SKM-1 (cell line): ENCODE measurements at regions not wholly inside any gene's neighbourhood (a gene's known extent, or its start where the extent isn't known, plus 50 kb on each side); places are given as distances from the start of the nearest gene placed in this dataset.

ENCODE experiments used
- DNase-seq: peaks from one replicate; lab custom pipeline; 2025; ENCODE audit not compliant: unreplicated experiment; lab: John Stamatoyannopoulos, UW

GRCh38 chr14:40944521-40944920 lies 662.2 kb upstream of the LRFN5 start:
- DNase-seq: no peak

- no peak for DNase-seq
These were observed 669.8 kb upstream of the LRFN5 start for GRCh38 chr14:40936861-40937260.

GRCh38 chr14:40920380-40920779 lies 686.3 kb upstream of the LRFN5 start:
- no peak for DNase-seq

- no peak for DNase-seq
These were observed 695.5 kb upstream of the LRFN5 start for GRCh38 chr14:40911141-40911540.

GRCh38 chr14:40909906-40910305 lies 696.8 kb upstream of the LRFN5 start:
- DNase-seq: no peak

- no peak for DNase-seq
These were observed 703.0 kb upstream of the LRFN5 start for GRCh38 chr14:40903709-40904108.

GRCh38 chr14:40899435-40899834 lies 707.2 kb upstream of the LRFN5 start:
- no peak for DNase-seq

- DNase-seq: no peak
These were observed 711.8 kb upstream of the LRFN5 start for GRCh38 chr14:40894846-40895245.

GRCh38 chr14:40889126-40889525 lies 717.5 kb upstream of the LRFN5 start:
- DNase-seq: no peak

GRCh38 chr14:40887912-40888311 lies 718.8 kb upstream of the LRFN5 start:
- no peak for DNase-seq

GRCh38 chr14:40870252-40870651 lies 736.4 kb upstream of the LRFN5 start:
- no peak for DNase-seq

GRCh38 chr14:40859055-40859454 lies 747.6 kb upstream of the LRFN5 start:
- DNase-seq: no peak

- no peak for DNase-seq
These were observed 751.3 kb upstream of the LRFN5 start for GRCh38 chr14:40855343-40855742.

- DNase-seq: no peak
These were observed 756.5 kb upstream of the LRFN5 start for GRCh38 chr14:40850191-40850590.

- DNase-seq: no peak
These were observed 759.2 kb upstream of the LRFN5 start for GRCh38 chr14:40847480-40847879.

- DNase-seq: no peak
These were observed 763.9 kb upstream of the LRFN5 start for GRCh38 chr14:40842816-40843215.

GRCh38 chr14:40841886-40842285 lies 764.8 kb upstream of the LRFN5 start:
- no peak for DNase-seq

GRCh38 chr14:40838601-40839000 lies 768.1 kb upstream of the LRFN5 start:
- DNase-seq: no peak

- DNase-seq: no peak
These were observed 800.2 kb upstream of the LRFN5 start for GRCh38 chr14:40806471-40806870.

GRCh38 chr14:40796168-40796567 lies 810.5 kb upstream of the LRFN5 start:
- DNase-seq: no peak

GRCh38 chr14:40784860-40785259 lies 821.8 kb upstream of the LRFN5 start:
- DNase-seq: no peak

- no peak for DNase-seq
These were observed 844.0 kb upstream of the LRFN5 start for GRCh38 chr14:40762685-40763084.

GRCh38 chr14:40762177-40762576 lies 844.5 kb upstream of the LRFN5 start:
- DNase-seq: no peak

GRCh38 chr14:40760704-40761103 lies 846.0 kb upstream of the LRFN5 start:
- DNase-seq: no peak
